ENCODE measurements at regions not wholly inside any gene's neighbourhood (a gene's known extent, or its start where the extent isn't known, plus 50 kb on each side); places are given as distances from the start of the nearest gene placed in this dataset.
A peak's percentile ranks its signal among the peaks of the same experiment; 100 is the strongest.

GRCh38 chr13:33727297-33728083 is 90.5 kb upstream of the RFC3 start:
- H3K27ac Mint-ChIP-seq, result no peak overlapping the region
- H3K4me3 Mint-ChIP-seq, result no peak overlapping the region
- H3K36me3 Mint-ChIP-seq (ENCODE audit: low read depth), result no peaks in the 10 kb centered on the region
- ATAC-seq, result no peak
- H3K27me3 Mint-ChIP-seq (ENCODE audit: low read depth), result no peaks in the 10 kb centered on the region
- no peaks in the 10 kb centered on the region for H3K9me3 Mint-ChIP-seq (ENCODE audit: insufficient read depth)
- CTCF ChIA-PET, result interaction anchor here (1.1 kb wide), 1 partner anchor 184 kb away, joined by 3 read pairs; no protein-coding TSS in a partner anchor
- peaks cover 12% of the 10 kb centered on the region for H3K4me1 Mint-ChIP-seq (ENCODE audit: low read depth)
- DNase-seq, result no peak
- POLR2A ChIA-PET, result no interaction called here

- ChIA-PET CTCF (no interaction called here), POLR2A (no interaction called here)
- no peak overlapping the region for H3K27ac Mint-ChIP-seq
- H3K27me3 Mint-ChIP-seq (ENCODE audit: low read depth), result no peaks in the 10 kb centered on the region
- H3K4me3 Mint-ChIP-seq, result no peak overlapping the region
- no peak for DNase-seq
- no peak for ATAC-seq
- no peaks in the 10 kb centered on the region for H3K9me3 Mint-ChIP-seq (ENCODE audit: insufficient read depth)
- peaks cover 5% of the 10 kb centered on the region for H3K4me1 Mint-ChIP-seq (ENCODE audit: low read depth)
- no peaks in the 10 kb centered on the region for H3K36me3 Mint-ChIP-seq (ENCODE audit: low read depth)
Observed at GRCh38 chr13:33728271-33729037, 89.5 kb upstream of the RFC3 start.

- Mint-ChIP-seq H3K4me3 (no peak overlapping the region), H3K36me3 (ENCODE audit: low read depth) (no peaks in the 10 kb centered on the region), H3K9me3 (ENCODE audit: insufficient read depth) (no peaks in the 10 kb centered on the region), H3K27ac (no peak overlapping the region), H3K4me1 (ENCODE audit: low read depth) (no peaks in the 10 kb centered on the region), H3K27me3 (ENCODE audit: low read depth) (no peaks in the 10 kb centered on the region)
- CTCF ChIA-PET, result no interaction called here
- POLR2A ChIA-PET, result no interaction called here
- no peak for DNase-seq
- ATAC-seq, result no peak
Observed at GRCh38 chr13:33730147-33730546, 87.8 kb upstream of the RFC3 start.

GRCh38 chr13:33730619-33731018 is 87.3 kb upstream of the RFC3 start:
- Mint-ChIP-seq H3K27me3 (ENCODE audit: low read depth) (no peaks in the 10 kb centered on the region), H3K4me1 (ENCODE audit: low read depth) (no peaks in the 10 kb centered on the region), H3K4me3 (no peak overlapping the region), H3K27ac (no peak overlapping the region), H3K36me3 (ENCODE audit: low read depth) (no peaks in the 10 kb centered on the region), H3K9me3 (ENCODE audit: insufficient read depth) (no peaks in the 10 kb centered on the region)
- CTCF ChIA-PET, result no interaction called here
- DNase-seq (no peak), ATAC-seq (no peak)
- POLR2A ChIA-PET, result no interaction called here

GRCh38 chr13:33735276-33735675 is 82.7 kb upstream of the RFC3 start:
- ChIA-PET POLR2A (no interaction called here), CTCF (interaction anchor here (1.6 kb wide), 1 partner anchor 11 kb away, joined by 5 read pairs; no protein-coding TSS in a partner anchor)
- ATAC-seq (no peak), DNase-seq (no peak)
- H3K36me3 Mint-ChIP-seq (ENCODE audit: low read depth), result no peaks in the 10 kb centered on the region
- no peak overlapping the region for H3K27ac Mint-ChIP-seq
- no peak overlapping the region for H3K4me3 Mint-ChIP-seq
- H3K4me1 Mint-ChIP-seq (ENCODE audit: low read depth), result no peaks in the 10 kb centered on the region
- H3K9me3 Mint-ChIP-seq (ENCODE audit: insufficient read depth), result no peaks in the 10 kb centered on the region
- H3K27me3 Mint-ChIP-seq (ENCODE audit: low read depth), result no peaks in the 10 kb centered on the region

- CTCF ChIA-PET, result interaction anchor here (0.7 kb wide), 1 partner anchor 196 kb away, joined by 3 read pairs; no protein-coding TSS in a partner anchor
- H3K9me3 Mint-ChIP-seq (ENCODE audit: insufficient read depth), result no peaks in the 10 kb centered on the region
- no peak overlapping the region for H3K4me3 Mint-ChIP-seq
- H3K4me1 Mint-ChIP-seq (ENCODE audit: low read depth), result peaks cover 9% of the 10 kb centered on the region
- no peaks in the 10 kb centered on the region for H3K27me3 Mint-ChIP-seq (ENCODE audit: low read depth)
- H3K27ac Mint-ChIP-seq, result no peak overlapping the region
- no peak for ATAC-seq
- POLR2A ChIA-PET, result no interaction called here
- DNase-seq, result no peak
- H3K36me3 Mint-ChIP-seq (ENCODE audit: low read depth), result no peaks in the 10 kb centered on the region
Observed at GRCh38 chr13:33739254-33739653, 78.7 kb upstream of the RFC3 start.

- CTCF ChIA-PET, result interaction anchor here (0.7 kb wide), 1 partner anchor 197 kb away, joined by 3 read pairs; no protein-coding TSS in a partner anchor
- H3K4me3 Mint-ChIP-seq, result no peak overlapping the region
Observed at GRCh38 chr13:33740134-33740538, 77.8 kb upstream of the RFC3 start.

DNA sequence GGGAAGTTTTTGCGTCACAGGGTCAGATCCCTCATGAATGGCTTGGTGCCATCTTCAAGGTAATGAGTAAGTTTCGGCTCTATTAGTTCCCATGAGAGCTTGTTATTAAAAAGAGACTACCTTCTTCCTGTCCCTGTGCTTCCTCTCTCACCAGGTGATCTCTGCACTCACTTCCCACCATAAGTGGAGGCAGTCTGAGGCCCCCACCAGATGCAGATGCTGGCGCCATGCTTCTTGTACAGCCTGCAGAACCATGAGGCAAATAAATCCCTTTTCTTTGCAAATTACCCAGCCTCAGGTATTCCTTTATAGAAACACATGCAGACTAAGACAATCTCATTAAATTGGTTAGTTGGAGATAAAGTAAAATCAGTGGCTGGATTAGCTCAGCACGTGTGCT is 75.6 kb upstream of the RFC3 start:
- ATAC-seq (no peak), DNase-seq (no peak)
- Mint-ChIP-seq H3K4me1 (ENCODE audit: low read depth) (peaks cover 15% of the 10 kb centered on the region), H3K9me3 (ENCODE audit: insufficient read depth) (no peaks in the 10 kb centered on the region), H3K27ac (no peak overlapping the region), H3K36me3 (ENCODE audit: low read depth) (no peaks in the 10 kb centered on the region), H3K4me3 (no peak overlapping the region), H3K27me3 (ENCODE audit: low read depth) (no peaks in the 10 kb centered on the region)
- ChIA-PET POLR2A (no interaction called here), CTCF (no interaction called here)

More at GRCh38 chr13:33740134-33740538, 77.8 kb upstream of the RFC3 start:
- ATAC-seq, result no peak
- no peak overlapping the region for H3K27ac Mint-ChIP-seq
- DNase-seq, result no peak
- peaks cover 15% of the 10 kb centered on the region for H3K4me1 Mint-ChIP-seq (ENCODE audit: low read depth)
- H3K9me3 Mint-ChIP-seq (ENCODE audit: insufficient read depth), result no peaks in the 10 kb centered on the region
- no peaks in the 10 kb centered on the region for H3K27me3 Mint-ChIP-seq (ENCODE audit: low read depth)
- no peaks in the 10 kb centered on the region for H3K36me3 Mint-ChIP-seq (ENCODE audit: low read depth)
- POLR2A ChIA-PET, result no interaction called here

- H3K27ac Mint-ChIP-seq, result peak overlapping the region; percentile 44
Observed at GRCh38 chr13:33743438-33744368, 74.2 kb upstream of the RFC3 start.

GRCh38 chr13:33744589-33745369 is 73.2 kb upstream of the RFC3 start:
- no peak overlapping the region for H3K4me3 Mint-ChIP-seq
- DNase-seq, result no peak
- no peaks in the 10 kb centered on the region for H3K36me3 Mint-ChIP-seq (ENCODE audit: low read depth)
- H3K9me3 Mint-ChIP-seq (ENCODE audit: insufficient read depth), result no peaks in the 10 kb centered on the region
- ATAC-seq, result no peak
- CTCF ChIA-PET, result interaction anchor here (2.1 kb wide), 1 partner anchor 21 kb away, joined by 9 read pairs; no protein-coding TSS in a partner anchor
- H3K4me1 Mint-ChIP-seq (ENCODE audit: low read depth), result peaks cover 15% of the 10 kb centered on the region
- H3K27me3 Mint-ChIP-seq (ENCODE audit: low read depth), result no peaks in the 10 kb centered on the region
- H3K27ac Mint-ChIP-seq, result no peak overlapping the region
- POLR2A ChIA-PET, result no interaction called here

More at GRCh38 chr13:33743438-33744368, 74.2 kb upstream of the RFC3 start:
- Mint-ChIP-seq H3K4me1 (ENCODE audit: low read depth) (peaks cover 15% of the 10 kb centered on the region), H3K27me3 (ENCODE audit: low read depth) (no peaks in the 10 kb centered on the region), H3K36me3 (ENCODE audit: low read depth) (no peaks in the 10 kb centered on the region), H3K9me3 (ENCODE audit: insufficient read depth) (no peaks in the 10 kb centered on the region), H3K4me3 (no peak overlapping the region)
- ChIA-PET CTCF (interaction anchor here (2.1 kb wide), 1 partner anchor 20 kb away, joined by 9 read pairs; no protein-coding TSS in a partner anchor), POLR2A (interaction anchor here (0.5 kb wide), 1 partner anchor 92 kb away, joined by 4 read pairs; no protein-coding TSS in a partner anchor)
- DNase-seq (no peak), ATAC-seq (peak; percentile 49)
